GM23248 (cell line): ENCODE measurements at regions not wholly inside any gene's neighbourhood (a gene's known extent, or its start where the extent isn't known, plus 50 kb on each side); places are given as distances from the start of the nearest gene placed in this dataset.
A peak's percentile ranks its signal among the peaks of the same experiment; 100 is the strongest.

ENCODE experiments used
- DNase-seq: peaks from one replicate; pipeline ENCODE4 v3.0.0-alpha.2; 2015
- H2AFZ ChIP-seq: fragments of 200-600 bp; sonication (generic); 2 replicates; pipeline ENCODE4 v1.6.1; 2016; ENCODE audit warnings: antibody characterized with exemption
- H3F3A ChIP-seq: fragments of 200-600 bp; sonication (generic); 2 replicates; pipeline ENCODE4 v1.6.1; 2016; ENCODE audit warnings: mild to moderate bottlenecking, antibody characterized with exemption, mixed run types; ENCODE audit not compliant: insufficient read depth
- H3K27ac ChIP-seq: fragments of 200-600 bp; sonication (generic); 2 replicates; pipeline ENCODE4 v1.5.1; 2016; ENCODE audit warnings: mild to moderate bottlenecking
- H3K27me3 ChIP-seq: fragments of 200-600 bp; sonication (generic); replicated peaks from 2 replicates; pipeline ENCODE4 v1.6.1; 2016; ENCODE audit warnings: mild to moderate bottlenecking; ENCODE audit not compliant: insufficient read depth
- H3K36me3 ChIP-seq: fragments of 200-600 bp; sonication (generic); 2 replicates; pipeline ENCODE4 v1.6.1; 2016; ENCODE audit warnings: low read depth, mild to moderate bottlenecking
- H3K4me1 ChIP-seq: fragments of 200-600 bp; sonication (generic); 2 replicates; pipeline ENCODE4 v1.6.1; 2016; ENCODE audit warnings: mild to moderate bottlenecking; ENCODE audit not compliant: insufficient read depth
- H3K4me2 ChIP-seq: fragments of 200-600 bp; sonication (generic); one replicate; pipeline ENCODE4 v1.6.1; 2016; ENCODE audit warnings: mild to moderate bottlenecking; ENCODE audit not compliant: unreplicated experiment
- H3K4me3 ChIP-seq: fragments of 200-600 bp; sonication (generic); 2 replicates; pipeline ENCODE4 v1.5.1; 2016; ENCODE audit warnings: mild to moderate bottlenecking
- H3K79me2 ChIP-seq: fragments of 200-600 bp; sonication (generic); 2 replicates; pipeline ENCODE4 v1.6.1; 2016; ENCODE audit warnings: mild to moderate bottlenecking; ENCODE audit not compliant: insufficient read depth
- H3K9ac ChIP-seq: fragments of 200-600 bp; sonication (generic); 2 replicates; pipeline ENCODE4 v1.6.1; 2016; ENCODE audit warnings: mild to moderate bottlenecking
- H3K9me2 ChIP-seq: fragments of 200-600 bp; sonication (generic); 2 replicates; pipeline ENCODE4 v1.6.1; 2016; ENCODE audit warnings: mixed run types, mild to moderate bottlenecking, moderate library complexity; ENCODE audit not compliant: insufficient read depth
- H3K9me3 ChIP-seq: fragments of 200-600 bp; sonication (generic); one replicate; pipeline ENCODE4 v1.6.1; 2017; ENCODE audit warnings: low read depth
- H4K20me1 ChIP-seq: fragments of 200-600 bp; sonication (generic); 2 replicates; pipeline ENCODE4 v1.6.0; 2016; ENCODE audit not compliant: insufficient read depth
- EZH2 ChIP-seq: fragments of 200-600 bp; sonication (generic); IDR thresholded peaks from 2 replicates; pipeline ENCODE4 v1.6.1; 2018; ENCODE audit warnings: antibody characterized with exemption, mild to moderate bottlenecking; ENCODE audit not compliant: insufficient read depth, poor library complexity, severe bottlenecking
- EZH2phosphoT487 ChIP-seq: fragments of 200-600 bp; sonication (generic); IDR thresholded peaks from 2 replicates; pipeline ENCODE4 v1.6.1; 2018; ENCODE audit warnings: antibody characterized with exemption, moderate library complexity, mild to moderate bottlenecking, low read depth; ENCODE audit not compliant: insufficient read depth
- WGBS, 2 experiments: methylation state at CpG; one replicate each; pipeline ENCODE4 v1.1.6; 2015 to 2017; ENCODE audit warnings: low lambda C conversion rate in 2 of 2, low coverage in 1 of 2; ENCODE audit errors: missing lambda C conversion rate in 2 of 2; 5-methylcytosine and 5-hydroxymethylcytosine counted together
- in situ Hi-C: fragments of 300-500 bp; cut with MboI; formaldehyde crosslinking; loops from 2 replicates; pipeline ENCODE4 v1.15.0; 2020

GRCh38 chr2:88827821-88828220, 136.3 kb downstream of the RPIA start:
- 84 to 87% methylated on average over 6 of the region's 6 CpGs for WGBS, 2 experiments
- no peak overlapping the region for H3K27ac ChIP-seq
- no peak overlapping the region for H3K4me2 ChIP-seq
- H3K9ac ChIP-seq = no peak overlapping the region
- no peak for DNase-seq
- no peak overlapping the region for H2AFZ ChIP-seq
- TF ChIP-seq EZH2phosphoT487 = no peak
- TF ChIP-seq EZH2 = no peak
- no peaks in the 10 kb centered on the region for H3K79me2 ChIP-seq
- H3K4me3 ChIP-seq = no peak overlapping the region
- in situ Hi-C loops = no loop called here
- 0 out of 2 replicates have a peak, but pooled peaks cover under 1% of the 10 kb centered on the region for H3K27me3 ChIP-seq
- H3K9me2 ChIP-seq = no peaks in the 10 kb centered on the region
- H4K20me1 ChIP-seq = no peaks in the 10 kb centered on the region
- H3F3A ChIP-seq = no peaks in the 10 kb centered on the region
- no peaks in the 10 kb centered on the region for H3K4me1 ChIP-seq
- H3K36me3 ChIP-seq = no peaks in the 10 kb centered on the region
- H3K9me3 ChIP-seq = no peaks in the 10 kb centered on the region

GRCh38 chr2:88828397-88829137, 137.1 kb downstream of the RPIA start:
- DNase-seq = peak; percentile 34
- Histone ChIP-seq H3K9me3 (no peaks in the 10 kb centered on the region), H3K4me3 (no peak overlapping the region), H3K27ac (no peak overlapping the region), H3K36me3 (no peaks in the 10 kb centered on the region), H2AFZ (no peak overlapping the region), H3K4me2 (no peak overlapping the region), H4K20me1 (no peaks in the 10 kb centered on the region), H3K9me2 (no peaks in the 10 kb centered on the region), H3F3A (no peaks in the 10 kb centered on the region), H3K79me2 (no peaks in the 10 kb centered on the region), H3K9ac (no peak overlapping the region), H3K27me3 (0 out of 2 replicates have a peak, but pooled peaks cover 8% of the 10 kb centered on the region), H3K4me1 (no peaks in the 10 kb centered on the region)
- TF ChIP-seq EZH2 (no peak), EZH2phosphoT487 (no peak)
- WGBS, 2 experiments = 42 to 43% methylated on average over 12 to 13 of the region's 13 CpGs
- in situ Hi-C loops = no loop called here

- Histone ChIP-seq H3K36me3 (no peaks in the 10 kb centered on the region), H3K4me1 (no peaks in the 10 kb centered on the region), H3F3A (no peaks in the 10 kb centered on the region), H3K4me3 (no peak overlapping the region), H3K79me2 (no peaks in the 10 kb centered on the region), H3K9me3 (no peaks in the 10 kb centered on the region), H3K4me2 (no peak overlapping the region), H2AFZ (no peak overlapping the region), H3K27ac (no peak overlapping the region), H4K20me1 (no peaks in the 10 kb centered on the region), H3K9ac (no peak overlapping the region), H3K9me2 (no peaks in the 10 kb centered on the region), H3K27me3 (0 out of 2 replicates have a peak, but pooled peaks cover 12% of the 10 kb centered on the region)
- in situ Hi-C loops = no loop called here
- TF ChIP-seq EZH2phosphoT487 (no peak), EZH2 (no peak)
- no peak for DNase-seq
- 38% methylated on average over 5 of the region's 5 CpGs for WGBS, 2 experiments
Observed at GRCh38 chr2:88829607-88830463, 138.4 kb downstream of the RPIA start.

DNA sequence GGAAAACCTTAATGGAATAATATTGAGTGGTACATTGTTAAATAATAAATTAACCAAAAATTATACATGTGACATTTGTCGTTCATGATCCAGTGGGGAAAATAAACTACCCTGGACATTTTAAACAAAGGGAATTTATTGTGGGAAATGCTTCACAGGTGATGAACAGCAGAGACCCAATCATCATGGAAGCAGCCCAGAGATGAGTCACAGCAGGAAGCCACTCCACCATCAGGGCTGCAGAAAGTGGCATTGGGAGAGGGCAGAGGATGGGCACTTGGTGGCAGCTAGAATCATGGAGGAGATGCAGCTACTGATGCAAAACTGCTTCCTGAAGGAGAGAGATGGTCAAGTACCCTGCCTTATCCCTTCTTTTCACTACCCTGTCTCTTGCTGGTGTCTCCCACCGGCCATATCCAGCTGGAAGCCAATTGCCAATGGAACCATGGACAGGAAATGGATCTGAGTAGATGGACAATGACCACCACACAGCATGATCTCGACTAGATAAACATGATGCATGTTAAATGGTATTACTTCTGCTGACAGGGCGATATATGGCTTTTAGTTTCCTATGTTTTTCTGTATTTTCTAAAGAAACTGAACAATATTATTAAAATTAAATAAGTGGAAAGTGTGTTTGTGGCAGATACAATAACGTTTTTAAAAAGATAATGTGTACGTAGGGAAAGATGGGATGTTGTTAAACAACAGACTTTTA, 139.8 kb downstream of the RPIA start:
- no peak overlapping the region for H3K27ac ChIP-seq
- no peaks in the 10 kb centered on the region for H3K9me3 ChIP-seq
- in situ Hi-C loops = no loop called here
- H3F3A ChIP-seq = no peaks in the 10 kb centered on the region
- TF ChIP-seq EZH2 = no peak
- TF ChIP-seq EZH2phosphoT487 = no peak
- no peak overlapping the region for H3K4me2 ChIP-seq
- no peak overlapping the region for H2AFZ ChIP-seq
- H3K9ac ChIP-seq = no peak overlapping the region
- H3K4me1 ChIP-seq = no peaks in the 10 kb centered on the region
- WGBS, 2 experiments = 41% methylated on average over 6 of the region's 6 CpGs
- H3K4me3 ChIP-seq = no peak overlapping the region
- no peaks in the 10 kb centered on the region for H4K20me1 ChIP-seq
- no peak for DNase-seq
- H3K9me2 ChIP-seq = no peaks in the 10 kb centered on the region
- H3K79me2 ChIP-seq = no peaks in the 10 kb centered on the region
- H3K27me3 ChIP-seq = 0 out of 2 replicates have a peak, but pooled peaks cover 12% of the 10 kb centered on the region
- H3K36me3 ChIP-seq = no peaks in the 10 kb centered on the region
